Amniotic epithelial cell (primary cell): ENCODE measurements at regions not wholly inside any gene's neighbourhood (a gene's known extent, or its start where the extent isn't known, plus 50 kb on each side); places are given as distances from the start of the nearest gene placed in this dataset.

Experiments
- DNase-seq: peaks from one replicate; pipeline ENCODE4 v3.0.0-alpha.2; 2010; ENCODE audit warnings: low read depth

- no peak for DNase-seq
These were observed 115.8 kb downstream of the MRPL14 start for GRCh38 chr6:44011350-44011920.

- DNase-seq: peak; percentile 93
These were observed 116.6 kb downstream of the MRPL14 start for GRCh38 chr6:44010411-44011349.

GRCh38 chr6:44009425-44010321 lies 117.6 kb downstream of the MRPL14 start:
- no peak for DNase-seq

GRCh38 chr6:44008821-44009370 lies 118.4 kb downstream of the MRPL14 start:
- no peak for DNase-seq

- DNase-seq: no peak
These were observed 119.2 kb downstream of the MRPL14 start for GRCh38 chr6:44007818-44008621.

- no peak for DNase-seq
These were observed 120.4 kb downstream of the MRPL14 start for GRCh38 chr6:44006872-44007303.

GRCh38 chr6:44006123-44006871 lies 121.0 kb downstream of the MRPL14 start:
- peak; percentile 53 for DNase-seq

GRCh38 chr6:44005507-44005903 lies 121.7 kb downstream of the MRPL14 start:
- DNase-seq: no peak

- no peak for DNase-seq
These were observed 122.4 kb downstream of the MRPL14 start for GRCh38 chr6:44004625-44005506.

GRCh38 chr6:44004136-44004535 lies 123.1 kb downstream of the MRPL14 start:
- no peak for DNase-seq

GRCh38 chr6:44003345-44004061 lies 123.7 kb downstream of the MRPL14 start:
- DNase-seq: no peak

- DNase-seq: no peak
These were observed 124.5 kb downstream of the MRPL14 start for GRCh38 chr6:44002593-44003344.

GRCh38 chr6:44002067-44002592 lies 125.1 kb downstream of the MRPL14 start:
- no peak for DNase-seq

GRCh38 chr6:44001318-44002066 lies 125.8 kb downstream of the MRPL14 start:
- no peak for DNase-seq

- DNase-seq: no peak
These were observed 126.9 kb downstream of the MRPL14 start for GRCh38 chr6:44000164-44000842.

GRCh38 chr6:43999628-44000027 lies 127.6 kb downstream of the MRPL14 start:
- no peak for DNase-seq
